GM19240 (cell line): ENCODE measurements at regions not wholly inside any gene's neighbourhood (a gene's known extent, or its start where the extent isn't known, plus 50 kb on each side); places are given as distances from the start of the nearest gene placed in this dataset.

ENCODE experiments used
- DNase-seq: peaks from one replicate; pipeline ENCODE4 v3.0.0; 2011; ENCODE audit warnings: low spot score; ENCODE audit not compliant: insufficient read length

DNA sequence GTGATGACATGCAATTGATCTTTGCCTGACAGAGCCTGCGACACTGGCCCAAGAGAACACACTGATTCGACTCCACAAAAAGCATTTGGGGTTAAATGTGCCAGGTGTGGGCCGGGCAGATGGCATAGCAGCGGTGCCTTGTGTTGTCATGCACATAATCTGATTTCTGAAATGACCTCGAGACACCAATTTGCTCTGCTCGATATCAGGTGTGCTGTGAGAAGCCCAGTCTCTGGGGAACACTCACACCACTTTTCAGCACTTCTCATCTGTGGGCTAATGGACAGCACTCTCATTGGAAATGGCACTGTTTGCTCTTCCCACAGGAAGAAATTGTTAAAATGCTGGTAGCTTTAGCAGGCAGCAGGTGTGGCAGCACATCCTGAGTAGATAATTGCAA, 738.3 kb upstream of the TENM3 start:
- no peak for DNase-seq

GRCh38 chr4:181507180-181507835, 735.9 kb upstream of the TENM3 start:
- no peak for DNase-seq

- no peak for DNase-seq
Measured at GRCh38 chr4:181507938-181508337, 735.3 kb upstream of the TENM3 start.

DNA sequence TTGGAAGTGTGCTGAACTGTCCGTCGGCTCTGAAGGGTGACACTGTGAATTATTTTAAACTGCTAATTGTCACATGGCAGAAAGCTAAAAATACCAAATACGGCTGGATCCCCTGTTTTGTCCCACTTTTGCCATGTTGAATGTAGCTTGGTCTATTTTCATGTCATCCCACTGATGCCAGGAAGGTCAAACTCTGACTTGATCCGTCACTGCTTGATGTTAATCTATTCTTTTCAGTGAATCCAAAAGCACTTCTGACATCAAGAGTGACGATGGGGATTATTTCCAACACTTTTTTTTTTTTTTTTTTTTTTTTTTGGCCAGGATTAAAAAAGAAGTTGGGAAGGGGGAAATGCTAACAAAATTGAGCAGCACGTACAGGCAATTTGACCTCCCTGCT, 734.6 kb upstream of the TENM3 start:
- DNase-seq = no peak

- DNase-seq = no peak
Measured at GRCh38 chr4:181509073-181509472, 734.1 kb upstream of the TENM3 start.

DNA sequence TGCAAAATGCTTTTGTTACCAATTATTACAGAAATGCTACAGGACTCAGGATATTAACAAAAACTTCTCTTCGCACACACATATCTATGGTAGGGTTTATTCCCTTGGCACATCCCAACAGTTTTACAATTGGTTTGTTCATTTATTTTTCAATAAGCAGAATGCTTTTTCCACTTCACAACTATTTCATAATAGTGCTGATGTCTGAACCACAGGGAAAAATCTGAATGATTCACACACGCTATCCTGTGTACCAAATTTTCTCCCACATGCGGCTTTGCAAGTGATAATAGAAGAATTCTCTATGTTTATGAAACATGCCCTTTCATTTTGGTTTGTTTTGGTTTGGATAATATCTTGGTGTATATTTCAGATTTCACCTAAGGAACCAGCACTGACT, 725.7 kb upstream of the TENM3 start:
- DNase-seq = no peak

- no peak for DNase-seq
Measured at GRCh38 chr4:181520790-181521189, 722.4 kb upstream of the TENM3 start.

- DNase-seq = no peak
Measured at GRCh38 chr4:181523973-181524372, 719.2 kb upstream of the TENM3 start.

DNA sequence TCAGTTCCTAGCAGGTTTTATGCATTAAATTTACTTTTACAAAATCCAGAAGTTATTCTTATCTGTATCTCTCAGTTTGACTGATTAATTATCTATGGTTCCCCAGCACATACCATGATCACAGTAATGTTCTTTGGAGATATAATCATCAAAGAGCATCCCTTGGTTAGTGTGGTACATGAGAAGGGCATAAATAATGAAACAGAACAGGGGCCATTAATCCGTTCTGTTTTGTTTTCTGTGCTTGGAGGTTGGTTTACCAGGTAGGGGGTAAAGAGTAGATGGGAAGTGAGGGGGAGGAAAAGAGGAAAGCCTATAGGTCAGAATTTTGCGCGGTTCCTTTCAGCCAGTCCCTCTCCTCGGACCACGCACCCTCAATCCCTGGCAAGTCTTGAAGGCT, 718.7 kb upstream of the TENM3 start:
- DNase-seq = no peak

GRCh38 chr4:181525634-181526033, 717.6 kb upstream of the TENM3 start:
- no peak for DNase-seq

DNA sequence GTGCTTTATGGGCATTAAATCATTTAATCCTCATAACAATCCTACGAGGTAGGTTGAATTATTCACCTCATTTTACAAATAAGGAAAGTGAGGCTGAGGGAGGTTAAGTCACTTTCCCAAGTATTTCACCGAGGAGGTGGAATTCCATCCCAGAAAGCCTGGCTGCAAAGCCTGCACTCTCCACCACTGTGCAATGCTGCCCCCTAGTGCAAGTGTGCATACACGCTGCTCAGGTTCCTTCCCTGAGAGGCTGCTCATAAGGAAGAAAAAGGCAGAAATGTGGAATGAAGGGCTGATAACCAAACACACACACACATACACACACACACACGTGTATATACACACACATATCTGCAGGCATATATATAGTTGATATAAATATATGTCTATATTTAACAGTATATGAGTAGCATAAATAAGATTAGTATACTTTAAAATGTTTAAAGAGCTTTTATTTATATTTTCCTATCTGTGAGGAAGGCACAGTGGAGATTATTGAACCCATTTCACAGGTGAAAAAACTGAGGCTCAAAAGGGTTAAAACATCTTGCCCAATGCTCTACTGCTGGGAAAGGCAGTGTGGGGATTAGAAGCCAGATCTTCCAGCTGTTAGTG, 714.5 kb upstream of the TENM3 start:
- DNase-seq = peak; percentile 2

- DNase-seq = no peak
Measured at GRCh38 chr4:181529537-181529936, 713.7 kb upstream of the TENM3 start.

GRCh38 chr4:181536196-181536746, 706.9 kb upstream of the TENM3 start:
- DNase-seq = no peak

DNA sequence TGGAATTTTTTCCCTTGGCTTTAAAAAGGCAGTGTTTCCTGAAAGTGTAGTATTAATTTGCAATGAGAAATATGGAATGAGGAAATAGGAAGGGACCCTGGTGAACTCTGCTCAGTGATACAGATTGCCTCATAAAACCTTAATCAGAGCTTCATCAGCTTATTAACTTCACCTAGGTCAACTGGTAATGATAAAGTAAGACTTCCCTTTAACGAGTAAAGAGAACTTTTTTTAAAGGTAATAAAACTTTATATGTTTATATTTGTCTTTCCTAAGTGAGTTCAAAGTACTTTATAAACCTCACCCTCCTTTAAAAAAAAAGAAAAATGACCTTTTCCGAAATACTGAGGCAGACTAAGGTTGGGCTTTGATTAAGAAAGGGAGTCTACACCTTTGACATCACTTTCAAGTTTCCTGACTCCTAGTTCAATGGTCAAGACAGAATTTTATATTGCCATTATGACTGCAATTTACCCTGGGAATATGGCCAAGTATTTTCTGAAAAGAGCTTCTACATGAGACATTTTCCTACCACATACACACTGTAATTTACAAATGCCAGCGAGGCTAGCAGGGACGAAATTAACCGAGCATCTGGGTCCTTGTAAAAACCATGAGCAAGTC, 706.3 kb upstream of the TENM3 start:
- no peak for DNase-seq

GRCh38 chr4:181538431-181538830, 704.8 kb upstream of the TENM3 start:
- no peak for DNase-seq

GRCh38 chr4:181541396-181541795, 701.8 kb upstream of the TENM3 start:
- no peak for DNase-seq

- DNase-seq = no peak
Measured at GRCh38 chr4:181548873-181549575, 694.2 kb upstream of the TENM3 start.

- DNase-seq = no peak
Measured at GRCh38 chr4:181549576-181550188, 693.5 kb upstream of the TENM3 start.

- no peak for DNase-seq
Measured at GRCh38 chr4:181550381-181550780, 692.8 kb upstream of the TENM3 start.

DNA sequence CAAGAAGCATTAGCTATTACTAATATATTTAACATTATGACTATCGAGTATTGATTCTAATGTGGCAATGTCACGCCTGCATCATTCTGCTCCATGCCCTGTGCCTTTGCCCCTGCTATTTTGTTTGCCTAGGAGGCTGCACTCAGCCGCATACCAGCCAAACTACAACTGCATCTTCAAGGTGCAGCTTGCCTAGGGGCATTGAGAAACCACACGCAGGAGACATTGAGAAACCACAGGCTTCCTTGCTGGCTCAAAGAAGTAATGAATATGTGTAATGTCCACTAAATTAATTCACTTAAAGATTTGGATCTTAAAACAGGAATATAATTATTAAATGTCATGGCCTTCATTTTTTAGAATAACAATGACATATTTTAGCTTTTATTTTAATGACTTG, 683.6 kb upstream of the TENM3 start:
- no peak for DNase-seq

GRCh38 chr4:181562399-181562798, 680.8 kb upstream of the TENM3 start:
- no peak for DNase-seq

DNA sequence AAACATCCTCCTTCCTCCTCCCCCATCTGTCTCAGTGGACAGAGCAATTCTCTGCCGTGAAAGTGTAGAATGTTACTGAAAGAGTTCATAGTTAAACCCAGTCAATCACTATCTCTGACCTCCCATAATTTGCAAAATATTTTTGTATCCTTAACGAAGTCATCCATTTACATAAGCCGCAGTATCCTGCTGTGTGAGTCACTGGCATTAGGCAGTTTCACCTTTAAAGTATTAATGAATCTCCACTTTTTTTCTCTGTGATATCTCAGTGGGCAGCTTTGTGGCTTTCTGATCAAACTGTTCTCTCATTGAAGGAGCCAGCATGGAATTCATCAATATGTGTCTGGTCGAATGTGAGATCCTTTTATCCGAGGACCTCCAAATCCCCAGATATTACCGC, 678.6 kb upstream of the TENM3 start:
- DNase-seq = no peak
